Peyer's patch (tissue), 4 donors: ENCODE measurements at regions not wholly inside any gene's neighbourhood (a gene's known extent, or its start where the extent isn't known, plus 50 kb on each side); places are given as distances from the start of the nearest gene placed in this dataset.

ENCODE experiments used
- CTCF ChIP-seq, 6 experiments: fragments of 450-650 bp in 4 of 6; fragments of 200-600 bp in 2 of 6; sonication (generic) in 1 of 6; IDR thresholded peaks; one replicate each; pipeline ENCODE4 v1.5.1; 2017 to 2019; ENCODE audit warnings: antibody characterized with exemption in 6 of 6, mild to moderate bottlenecking in 3 of 6, moderate library complexity in 1 of 6
- POLR2A ChIP-seq, 2 donors: fragments of 450-650 bp; IDR thresholded peaks; one replicate each; pipeline ENCODE4 v1.5.1; 2017; ENCODE audit warnings: antibody characterized with exemption in 2 of 2, mild to moderate bottlenecking in 2 of 2, moderate library complexity in 2 of 2

DNA sequence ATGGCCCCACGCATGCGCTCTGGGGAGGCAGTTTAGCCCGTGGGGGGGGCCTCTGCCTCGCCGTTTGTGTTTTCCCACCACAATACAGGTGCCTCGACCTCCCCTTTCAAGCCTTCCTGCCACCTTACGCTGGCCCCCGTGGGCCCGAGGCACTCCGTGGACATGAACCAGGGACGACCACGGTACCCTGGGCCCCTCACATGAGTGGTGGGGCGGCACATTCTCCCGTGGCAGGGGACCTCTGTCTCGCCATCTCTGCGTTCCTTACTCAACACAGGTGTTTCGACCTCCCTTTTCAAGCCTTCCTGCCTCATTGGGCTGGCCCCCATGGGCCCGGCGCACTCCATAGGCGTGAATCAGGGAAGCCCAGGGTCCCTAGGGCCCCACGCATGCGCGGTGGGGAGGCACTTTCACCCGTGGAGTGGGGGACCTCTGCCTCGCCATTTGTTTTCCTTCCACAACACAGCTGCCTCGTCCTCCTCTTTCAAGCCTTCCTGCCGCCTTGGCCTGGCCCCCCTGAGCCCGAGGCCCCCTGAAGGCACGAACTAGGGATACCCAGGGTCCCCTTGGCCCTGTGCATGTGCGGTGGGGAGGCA lies 339.5 kb downstream of the ALG10 start:
- TF ChIP-seq CTCF (IDR thresholded peaks at IDR 0.05) (no peak), POLR2A (IDR thresholded peaks at IDR 0.05) (no peak)
